Gastroesophageal sphincter (tissue), 4 donors: ENCODE measurements at regions not wholly inside any gene's neighbourhood (a gene's known extent, or its start where the extent isn't known, plus 50 kb on each side); places are given as distances from the start of the nearest gene placed in this dataset.

Source experiments
- ATAC-seq: fragments of 150-250 bp; one replicate; pipeline ENCODE4 v1.9.1; 2016; ENCODE audit warnings: mild to moderate bottlenecking, moderate library complexity
- H3K27ac ChIP-seq, 4 donors: fragments of 200-600 bp; sonication (generic) in 3 of 4; 1 replicate in 3 of 4; 2 replicates in 1 of 4; pipeline ENCODE4 v1.5.1; 2016 to 2019
- H3K27me3 ChIP-seq: fragments of 200-600 bp; sonication (generic); one replicate; pipeline ENCODE4 v1.5.1; 2019
- H3K36me3 ChIP-seq, 2 donors: fragments of 200-600 bp; sonication (generic); one replicate each; pipeline ENCODE4 v1.5.1; 2019; ENCODE audit warnings: control low read depth in 1 of 2
- H3K4me1 ChIP-seq, 3 donors: fragments of 200-600 bp; sonication (generic); 1 replicate in 2 of 3; 2 replicates in 1 of 3; pipeline ENCODE4 v1.5.1; 2016 to 2019; ENCODE audit warnings: control low read depth in 2 of 3
- H3K4me3 ChIP-seq, 2 donors: fragments of 200-600 bp; sonication (generic); one replicate each; pipeline ENCODE4 v1.5.1; 2019; ENCODE audit warnings: mild to moderate bottlenecking in 1 of 2, moderate library complexity in 1 of 2
- H3K9me3 ChIP-seq, 3 donors: fragments of 200-600 bp; sonication (generic); one replicate each; pipeline ENCODE4 v1.5.1; 2017 to 2019; ENCODE audit warnings: control low read depth in 2 of 3
- EP300 ChIP-seq: sonication (generic); formaldehyde crosslinking; IDR thresholded peaks from one replicate; pipeline ENCODE4 v1.6.1; 2017; ENCODE audit warnings: antibody characterized with exemption, mild to moderate bottlenecking
- POLR2A ChIP-seq, 2 donors: fragments of 450-650 bp; IDR thresholded peaks; one replicate each; pipeline ENCODE4 v1.6.1; 2017; ENCODE audit warnings: antibody characterized with exemption in 2 of 2, mild to moderate bottlenecking in 2 of 2, moderate library complexity in 1 of 2
- POLR2AphosphoS5 ChIP-seq: sonication (generic); formaldehyde crosslinking; IDR thresholded peaks from one replicate; pipeline ENCODE4 v1.6.1; 2017; ENCODE audit warnings: antibody characterized with exemption
- WGBS, 2 donors: methylation state at CpG; one replicate each; pipeline ENCODE4 v1.1.5; 2018; ENCODE audit warnings: low coverage in 1 of 2; 5-methylcytosine and 5-hydroxymethylcytosine counted together
- TF ChIP-seq, protein P1 (sequence below), 4 experiments: fragments of 200-600 bp in 2 of 4; fragments of 450-650 bp in 2 of 4; sonication (generic) in 1 of 4; IDR thresholded peaks; one replicate each; pipeline ENCODE4 v1.5.1; 2017 to 2019; ENCODE audit warnings: antibody characterized with exemption in 4 of 4, mild to moderate bottlenecking in 2 of 4, moderate library complexity in 2 of 4

GRCh38 chr4:81651243-81651899, 179.7 kb upstream of the RASGEF1B start:
- H3K4me1 ChIP-seq = no peaks in the 10 kb centered on the region
- no peaks in the 10 kb centered on the region for H3K27me3 ChIP-seq
- ATAC-seq = no peak
- H3K27ac ChIP-seq = no peak overlapping the region
- no peaks in the 10 kb centered on the region for H3K9me3 ChIP-seq
- WGBS, 2 donors = 57 to 86% methylated on average over 1 of the region's 1 CpG
- no peaks in the 10 kb centered on the region for H3K36me3 ChIP-seq
- no peak overlapping the region for H3K4me3 ChIP-seq
- TF ChIP-seq POLR2A (IDR thresholded peaks at IDR 0.05) (no peak), POLR2AphosphoS5 (no peak), EP300 (no peak)
- TF ChIP-seq, protein P1, sequence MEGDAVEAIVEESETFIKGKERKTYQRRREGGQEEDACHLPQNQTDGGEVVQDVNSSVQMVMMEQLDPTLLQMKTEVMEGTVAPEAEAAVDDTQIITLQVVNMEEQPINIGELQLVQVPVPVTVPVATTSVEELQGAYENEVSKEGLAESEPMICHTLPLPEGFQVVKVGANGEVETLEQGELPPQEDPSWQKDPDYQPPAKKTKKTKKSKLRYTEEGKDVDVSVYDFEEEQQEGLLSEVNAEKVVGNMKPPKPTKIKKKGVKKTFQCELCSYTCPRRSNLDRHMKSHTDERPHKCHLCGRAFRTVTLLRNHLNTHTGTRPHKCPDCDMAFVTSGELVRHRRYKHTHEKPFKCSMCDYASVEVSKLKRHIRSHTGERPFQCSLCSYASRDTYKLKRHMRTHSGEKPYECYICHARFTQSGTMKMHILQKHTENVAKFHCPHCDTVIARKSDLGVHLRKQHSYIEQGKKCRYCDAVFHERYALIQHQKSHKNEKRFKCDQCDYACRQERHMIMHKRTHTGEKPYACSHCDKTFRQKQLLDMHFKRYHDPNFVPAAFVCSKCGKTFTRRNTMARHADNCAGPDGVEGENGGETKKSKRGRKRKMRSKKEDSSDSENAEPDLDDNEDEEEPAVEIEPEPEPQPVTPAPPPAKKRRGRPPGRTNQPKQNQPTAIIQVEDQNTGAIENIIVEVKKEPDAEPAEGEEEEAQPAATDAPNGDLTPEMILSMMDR (IDR thresholded peaks at IDR 0.05) = no peak

- ATAC-seq = no peak
- H3K4me1 ChIP-seq = no peaks in the 10 kb centered on the region
- H3K36me3 ChIP-seq = no peaks in the 10 kb centered on the region
- H3K27ac ChIP-seq = no peak overlapping the region
- WGBS, 2 donors = 43 to 45% methylated on average over 1 to 3 of the region's 3 CpGs
- no peak for TF ChIP-seq EP300
- no peak for TF ChIP-seq POLR2A (IDR thresholded peaks at IDR 0.05)
- TF ChIP-seq POLR2AphosphoS5 = no peak
- TF ChIP-seq, protein P1 (IDR thresholded peaks at IDR 0.05) = no peak
- H3K4me3 ChIP-seq = no peak overlapping the region
- no peaks in the 10 kb centered on the region for H3K9me3 ChIP-seq
- no peaks in the 10 kb centered on the region for H3K27me3 ChIP-seq
These were observed 179.0 kb upstream of the RASGEF1B start for GRCh38 chr4:81650606-81651242.

DNA sequence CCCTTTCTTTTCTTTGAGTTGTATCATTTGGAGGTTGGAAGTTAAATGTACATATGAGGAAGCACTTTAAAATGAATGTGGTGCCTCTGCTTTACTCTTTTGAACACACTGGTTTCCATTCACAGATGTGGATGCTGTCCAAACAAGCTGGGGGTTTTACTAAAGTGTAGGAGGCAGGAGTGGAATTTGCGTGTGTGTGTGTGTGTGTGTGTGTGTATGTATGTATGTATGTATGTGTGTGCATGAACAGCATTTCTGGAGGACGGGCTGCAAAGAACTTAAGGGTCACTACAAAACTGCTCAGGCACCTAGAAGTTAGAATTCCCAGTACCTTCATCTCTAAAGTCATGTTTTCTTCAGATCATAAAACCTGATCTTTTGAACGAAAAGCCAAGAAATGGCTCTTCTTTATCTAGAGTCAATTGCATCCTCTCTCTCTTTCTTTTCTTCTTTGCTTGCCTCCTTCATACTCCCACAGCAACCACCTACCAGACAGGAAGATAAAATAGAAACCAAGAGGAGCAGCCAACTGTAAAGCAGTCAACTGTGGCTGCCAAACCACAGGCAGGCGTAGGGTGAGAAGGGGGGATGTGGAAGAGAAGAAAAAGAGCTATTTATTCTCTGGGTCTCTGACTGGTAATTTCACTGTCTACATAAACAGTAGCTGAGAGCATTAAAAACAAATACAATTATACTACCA, 177.0 kb upstream of the RASGEF1B start:
- Histone ChIP-seq H3K27me3 (no peaks in the 10 kb centered on the region), H3K9me3 (no peaks in the 10 kb centered on the region), H3K36me3 (no peaks in the 10 kb centered on the region), H3K27ac (no peak overlapping the region), H3K4me3 (no peak overlapping the region), H3K4me1 (no peaks in the 10 kb centered on the region)
- WGBS, 2 donors = 56 to 84% methylated on average over 3 to 4 of the region's 4 CpGs
- ATAC-seq = no peak
- no peak for TF ChIP-seq POLR2AphosphoS5
- TF ChIP-seq EP300 = no peak
- TF ChIP-seq, protein P1 (IDR thresholded peaks at IDR 0.05) = no peak
- TF ChIP-seq POLR2A (IDR thresholded peaks at IDR 0.05) = no peak

DNA sequence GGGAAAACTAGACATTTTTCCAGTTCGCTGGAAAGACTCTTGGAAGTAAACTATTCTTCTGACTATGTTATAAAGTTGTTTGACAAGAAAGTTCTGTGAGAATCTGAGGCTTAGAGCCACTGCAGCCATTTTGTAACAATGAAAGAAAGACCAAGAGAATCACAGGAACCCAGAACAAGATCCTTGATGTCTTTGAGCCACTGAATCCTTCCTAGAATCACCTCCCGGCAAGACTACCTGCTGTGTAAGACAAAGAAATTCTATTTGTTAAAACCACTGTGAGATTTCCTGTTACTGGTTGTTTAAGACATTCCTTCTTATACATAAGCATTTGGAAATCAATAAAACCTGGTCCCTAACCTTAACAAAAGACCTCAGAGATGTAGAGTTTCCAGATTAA, 175.7 kb upstream of the RASGEF1B start:
- ATAC-seq = no peak
- Histone ChIP-seq H3K9me3 (no peaks in the 10 kb centered on the region), H3K27me3 (no peaks in the 10 kb centered on the region), H3K36me3 (no peaks in the 10 kb centered on the region), H3K4me3 (no peak overlapping the region), H3K27ac (no peak overlapping the region), H3K4me1 (no peaks in the 10 kb centered on the region)
- WGBS, 2 donors = 100% methylated on average over 2 of the region's 2 CpGs
- TF ChIP-seq, protein P1 (IDR thresholded peaks at IDR 0.05) = no peak
- no peak for TF ChIP-seq POLR2A (IDR thresholded peaks at IDR 0.05)
- no peak for TF ChIP-seq POLR2AphosphoS5
- no peak for TF ChIP-seq EP300
